GM12891 (cell line): ENCODE measurements at regions not wholly inside any gene's neighbourhood (a gene's known extent, or its start where the extent isn't known, plus 50 kb on each side); places are given as distances from the start of the nearest gene placed in this dataset.

Experiments used
- DNase-seq: peaks from one replicate; pipeline ENCODE4 v3.0.0; 2011; ENCODE audit warnings: low spot score; ENCODE audit not compliant: insufficient read length
- FAIRE-seq: peaks from 2 replicates; lab custom pipeline; 2011; peaks lifted over from hg19 to GRCh38; lab: Jason Lieb, UNC
- PAX5 ChIP-seq: IDR thresholded peaks from 2 replicates; pipeline ENCODE4 v1.6.1; 2011; ENCODE audit warnings: low read length, moderate library complexity, mild to moderate bottlenecking; ENCODE audit not compliant: insufficient read depth, severe bottlenecking
- POLR2A ChIP-seq: IDR thresholded peaks from 2 replicates; pipeline ENCODE4 v1.6.1; 2011; ENCODE audit warnings: low read depth, low read length, control low read depth
- POLR2AphosphoS5 ChIP-seq: IDR thresholded peaks from 2 replicates; pipeline ENCODE4 v1.6.1; 2011; ENCODE audit warnings: low read depth, low read length, control low read depth
- POU2F2 ChIP-seq: IDR thresholded peaks from 2 replicates; pipeline ENCODE4 v1.6.1; 2011; ENCODE audit warnings: low read depth, mild to moderate bottlenecking, control low read depth, low read length, moderate library complexity
- SPI1 ChIP-seq: IDR thresholded peaks from 2 replicates; pipeline ENCODE4 v1.6.1; 2011; ENCODE audit warnings: low read depth, low read length, control low read depth
- TAF1 ChIP-seq: IDR thresholded peaks from 2 replicates; pipeline ENCODE4 v1.6.1; 2011; ENCODE audit warnings: low read depth, low read length, control low read depth

GRCh38 chr7:86222806-86223205 is 420.9 kb upstream of the GRM3 start:
- FAIRE-seq: no peak

DNA sequence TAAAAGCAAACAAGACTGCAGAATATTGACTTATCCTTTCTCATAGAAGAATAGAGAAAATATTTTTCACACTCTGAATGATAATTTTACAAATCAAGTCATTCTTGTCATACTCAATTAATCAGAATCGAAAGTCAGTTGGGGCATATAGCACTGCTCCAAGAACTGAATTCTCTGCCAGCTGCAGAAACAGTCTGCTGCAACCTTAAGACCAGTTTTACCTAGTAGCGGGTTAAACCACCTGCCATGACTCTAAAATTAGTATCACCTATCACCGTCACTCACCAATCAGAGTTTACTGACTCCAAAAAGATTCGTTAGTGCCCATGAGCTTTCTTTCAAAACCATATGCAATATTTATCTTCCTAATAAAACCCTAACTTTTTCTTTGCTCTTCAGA is 429.0 kb upstream of the GRM3 start:
- no peak for DNase-seq
- no peak for FAIRE-seq

More at GRCh38 chr7:86222806-86223205, 420.9 kb upstream of the GRM3 start:
- no peak for DNase-seq
- TF ChIP-seq POU2F2 (no peak), SPI1 (no peak), PAX5 (no peak), POLR2A (no peak), TAF1 (no peak), POLR2AphosphoS5 (no peak)

GRCh38 chr7:86212976-86213375 is 430.7 kb upstream of the GRM3 start:
- FAIRE-seq: no peak
- TF ChIP-seq SPI1 (no peak), POLR2A (no peak), PAX5 (no peak), TAF1 (no peak), POLR2AphosphoS5 (no peak), POU2F2 (no peak)
- DNase-seq: no peak

More for the DNA sequence above, 429.0 kb upstream of the GRM3 start:
- TF ChIP-seq PAX5 (no peak), TAF1 (no peak), POLR2A (no peak), SPI1 (no peak), POLR2AphosphoS5 (no peak), POU2F2 (no peak)

DNA sequence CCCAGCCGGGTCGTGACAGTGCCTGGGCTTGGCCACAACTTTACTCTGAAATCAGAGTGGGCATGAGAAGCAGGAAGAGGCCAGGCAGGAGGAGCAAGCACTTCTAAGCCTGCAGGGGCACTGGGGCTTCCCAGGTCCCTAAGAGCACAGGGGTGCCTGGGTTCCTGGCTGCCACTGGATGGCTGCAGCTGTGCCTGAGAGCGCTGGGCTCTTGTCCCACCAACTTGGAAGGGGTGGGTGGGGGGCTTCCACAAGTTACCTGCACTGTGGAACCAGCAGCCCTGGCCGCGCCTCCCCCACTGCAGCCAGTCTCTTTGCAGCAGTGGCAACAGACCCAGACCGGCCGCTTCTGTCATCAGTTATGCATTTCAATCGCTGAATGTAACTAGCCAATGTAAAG is 434.7 kb upstream of the GRM3 start:
- DNase-seq (no peak), FAIRE-seq (no peak)
- TF ChIP-seq POU2F2: no peak
- no peak for TF ChIP-seq POLR2A
- TF ChIP-seq SPI1: no peak
- no peak for TF ChIP-seq POLR2AphosphoS5
- TF ChIP-seq TAF1: no peak
- no peak for TF ChIP-seq PAX5

GRCh38 chr7:86207740-86208139 is 436.0 kb upstream of the GRM3 start:
- no peak for FAIRE-seq
- TF ChIP-seq POLR2AphosphoS5 (no peak), PAX5 (no peak), SPI1 (no peak), POLR2A (no peak), POU2F2 (no peak)
- no peak for DNase-seq

- DNase-seq (no peak), FAIRE-seq (no peak)
- TF ChIP-seq PAX5 (no peak), SPI1 (no peak), TAF1 (no peak), POLR2AphosphoS5 (no peak), POU2F2 (no peak), POLR2A (no peak)
Measured at GRCh38 chr7:86202833-86203232, 440.9 kb upstream of the GRM3 start.

GRCh38 chr7:86201767-86202166 is 441.9 kb upstream of the GRM3 start:
- DNase-seq (no peak), FAIRE-seq (no peak)
- TF ChIP-seq POLR2A (no peak), POU2F2 (no peak), POLR2AphosphoS5 (no peak), TAF1 (no peak), PAX5 (no peak), SPI1 (no peak)

GRCh38 chr7:86199881-86200614 is 443.7 kb upstream of the GRM3 start:
- TF ChIP-seq POU2F2 (no peak), POLR2A (no peak), PAX5 (no peak), TAF1 (no peak), SPI1 (no peak), POLR2AphosphoS5 (no peak)
- FAIRE-seq (no peak), DNase-seq (no peak)

- DNase-seq (no peak), FAIRE-seq (no peak)
- TF ChIP-seq POLR2AphosphoS5: no peak
- no peak for TF ChIP-seq POLR2A
- TF ChIP-seq SPI1: no peak
- TF ChIP-seq PAX5: no peak
- TF ChIP-seq POU2F2: no peak
- TF ChIP-seq TAF1: no peak
Measured at GRCh38 chr7:86190351-86190750, 453.4 kb upstream of the GRM3 start.

DNA sequence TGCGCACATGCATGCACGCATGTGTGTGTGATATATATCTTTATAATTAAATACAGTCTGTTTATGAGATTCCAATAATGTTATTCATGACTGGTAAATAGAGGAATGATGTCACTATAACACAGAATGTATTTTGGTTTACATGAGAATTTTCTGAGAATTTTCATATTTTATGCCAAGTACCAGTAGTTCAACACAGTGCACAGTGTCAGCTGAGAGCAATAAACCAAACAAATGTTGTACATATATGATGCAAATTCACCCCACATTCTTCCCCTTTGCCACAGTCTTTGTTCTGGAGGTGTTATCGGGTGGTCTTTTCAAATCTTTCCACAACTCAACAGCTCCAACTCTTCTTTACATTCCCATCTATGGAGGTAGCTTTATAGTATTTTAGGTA is 462.2 kb upstream of the GRM3 start:
- DNase-seq (no peak), FAIRE-seq (no peak)
- TF ChIP-seq POLR2AphosphoS5 (no peak), PAX5 (no peak), POLR2A (no peak), POU2F2 (no peak), TAF1 (no peak)
